ENCODE measurements at regions not wholly inside any gene's neighbourhood (a gene's known extent, or its start where the extent isn't known, plus 50 kb on each side); places are given as distances from the start of the nearest gene placed in this dataset.
"Not testable (repeated sequence)": the region's sequence is repeated elsewhere in the genome, so short reads cannot be mapped to it uniquely, and the experiment has no call there.

- no peak for FAIRE-seq
These were observed 120.5 kb downstream of the C16orf95 start for GRCh38 chr16:87196661-87197060.

- no peak for FAIRE-seq
These were observed 118.8 kb downstream of the C16orf95 start for GRCh38 chr16:87198328-87198832.

GRCh38 chr16:87198881-87199280 is 118.3 kb downstream of the C16orf95 start:
- no peak for FAIRE-seq

- no peak for FAIRE-seq
These were observed 117.8 kb downstream of the C16orf95 start for GRCh38 chr16:87199379-87199778.

- FAIRE-seq: no peak
These were observed 117.3 kb downstream of the C16orf95 start for GRCh38 chr16:87199901-87200300.

- FAIRE-seq: no peak
These were observed 116.6 kb downstream of the C16orf95 start for GRCh38 chr16:87200637-87201036.

- FAIRE-seq: no peak
These were observed 116.1 kb downstream of the C16orf95 start for GRCh38 chr16:87201052-87201451.

- no peak for FAIRE-seq
These were observed 115.4 kb downstream of the C16orf95 start for GRCh38 chr16:87201790-87202189.

- FAIRE-seq: no peak
These were observed 114.8 kb downstream of the C16orf95 start for GRCh38 chr16:87202346-87202745.

GRCh38 chr16:87203060-87203656 is 114.0 kb downstream of the C16orf95 start:
- FAIRE-seq: peak; percentile 34

- no peak for FAIRE-seq
These were observed 110.3 kb downstream of the C16orf95 start for GRCh38 chr16:87206646-87207451.

GRCh38 chr16:87207509-87207908 is 109.7 kb downstream of the C16orf95 start:
- no peak for FAIRE-seq

- no peak for FAIRE-seq
These were observed 109.2 kb downstream of the C16orf95 start for GRCh38 chr16:87207965-87208364.

- not testable (repeated sequence) for FAIRE-seq
These were observed 108.2 kb downstream of the C16orf95 start for GRCh38 chr16:87208968-87209367.

- FAIRE-seq: no peak
These were observed 107.2 kb downstream of the C16orf95 start for GRCh38 chr16:87209808-87210512.

GRCh38 chr16:87210894-87211293 is 106.3 kb downstream of the C16orf95 start:
- FAIRE-seq: no peak

- FAIRE-seq: no peak
These were observed 105.2 kb downstream of the C16orf95 start for GRCh38 chr16:87212026-87212425.

GRCh38 chr16:87213536-87213935 is 103.7 kb downstream of the C16orf95 start:
- FAIRE-seq: no peak

- FAIRE-seq: no peak
These were observed 100.9 kb downstream of the C16orf95 start for GRCh38 chr16:87216148-87216840.

- no peak for FAIRE-seq
These were observed 100.3 kb downstream of the C16orf95 start for GRCh38 chr16:87216841-87217275.

GRCh38 chr16:87217802-87218201 is 99.4 kb downstream of the C16orf95 start:
- FAIRE-seq: not testable (repeated sequence)

GRCh38 chr16:87218281-87219055 is 98.7 kb downstream of the C16orf95 start:
- FAIRE-seq: no peak

Measured in A204.1 (cell line).